WTC11 (cell line): ENCODE measurements at regions not wholly inside any gene's neighbourhood (a gene's known extent, or its start where the extent isn't known, plus 50 kb on each side); places are given as distances from the start of the nearest gene placed in this dataset.
A peak's percentile ranks its signal among the peaks of the same experiment; 100 is the strongest.

Experiments
- ATAC-seq: fragments of 200-7000 bp; cut with Tn5 transposase; 2 replicates; pipeline ENCODE4 v1.10.0; 2021; ENCODE audit warnings: mild to moderate bottlenecking, moderate library complexity
- CTCF ChIA-PET: fragments of 300-600 bp; sonication (Branson Sonifier 250); formaldehyde crosslinking; loops from one replicate; lab custom pipeline; 2021; ENCODE audit warnings: antibody characterized with exemption; lab: Charles Lee
- POLR2A ChIA-PET: fragments of 350-600 bp; sonication (Branson Sonifier 250); formaldehyde crosslinking; loops from one replicate; lab custom pipeline; 2021; ENCODE audit warnings: antibody characterized with exemption; lab: Charles Lee
- DNase-seq: peaks from one replicate; pipeline ENCODE4 v3.0.0; 2021; ENCODE audit warnings: low spot score
- H3K27ac Mint-ChIP-seq: 2 replicates; pipeline ENCODE4 v1.8.0; 2021; ENCODE audit warnings: mixed read lengths
- H3K27me3 Mint-ChIP-seq: 2 replicates; pipeline ENCODE4 v1.8.0; 2021; ENCODE audit warnings: low read depth, mild to moderate bottlenecking, moderate library complexity, mixed read lengths
- H3K36me3 Mint-ChIP-seq: 2 replicates; pipeline ENCODE4 v1.8.0; 2021; ENCODE audit warnings: mixed read lengths
- H3K4me1 Mint-ChIP-seq: 2 replicates; pipeline ENCODE4 v1.8.0; 2022; ENCODE audit warnings: mixed read lengths
- H3K4me3 Mint-ChIP-seq: 2 replicates; pipeline ENCODE4 v1.8.0; 2021; ENCODE audit warnings: mild to moderate bottlenecking, moderate library complexity, mixed read lengths
- H3K9me3 Mint-ChIP-seq: 2 replicates; pipeline ENCODE4 v1.8.0; 2021; ENCODE audit warnings: mixed read lengths
- ATF2 ChIP-seq: sonication (generic); formaldehyde crosslinking; IDR thresholded peaks from 2 replicates; pipeline ENCODE4 v1.8.1; 2022; ENCODE audit warnings: low read depth, missing genetic modification reagents, borderline replicate concordance
- GRHL2 ChIP-seq: fragments of 250-450 bp; sonication (Bioruptor Pico); IDR thresholded peaks from 2 replicates; pipeline ENCODE4 v1.8.0; 2022; ENCODE audit warnings: mild to moderate bottlenecking, moderate library complexity; ENCODE audit not compliant: insufficient replicate concordance, severe bottlenecking
- GTF2I ChIP-seq: fragments of 250-450 bp; sonication (Bioruptor Pico); conservative IDR thresholded peaks from 2 replicates; pipeline ENCODE4 v1.4.0; 2021; ENCODE audit warnings: mild to moderate bottlenecking
- IRF2 ChIP-seq: sonication (generic); formaldehyde crosslinking; IDR thresholded peaks from 2 replicates; pipeline ENCODE4 v1.8.0; 2022; ENCODE audit warnings: low read depth, missing genetic modification reagents, borderline replicate concordance
- JUN ChIP-seq: sonication (generic); formaldehyde crosslinking; IDR thresholded peaks from 2 replicates; pipeline ENCODE4 v1.8.0; 2023; ENCODE audit warnings: mild to moderate bottlenecking, missing genetic modification reagents
- NFATC4 ChIP-seq: fragments of 250-450 bp; sonication (Bioruptor Pico); IDR thresholded peaks from 2 replicates; pipeline ENCODE4 v1.9.0; 2021; ENCODE audit warnings: mild to moderate bottlenecking
- NFYB ChIP-seq: sonication (generic); formaldehyde crosslinking; conservative IDR thresholded peaks from 2 replicates; pipeline ENCODE4 v1.8.0; 2022; ENCODE audit warnings: low read depth, missing genetic modification reagents
- PRDM15 ChIP-seq: sonication (generic); formaldehyde crosslinking; IDR thresholded peaks from 2 replicates; pipeline ENCODE4 v1.8.0; 2022; ENCODE audit warnings: missing genetic modification reagents
- ZNF121 ChIP-seq: sonication (generic); formaldehyde crosslinking; IDR thresholded peaks from 2 replicates; pipeline ENCODE4 v1.8.0; 2023; ENCODE audit warnings: missing genetic modification reagents
- ZNF219 ChIP-seq: sonication (generic); formaldehyde crosslinking; IDR thresholded peaks from 2 replicates; pipeline ENCODE4 v1.8.0; 2023; ENCODE audit warnings: missing genetic modification reagents, mild to moderate bottlenecking, borderline replicate concordance
- TF ChIP-seq, protein P1 (sequence below): sonication (generic); formaldehyde crosslinking; IDR thresholded peaks from 2 replicates; pipeline ENCODE4 v1.8.1; 2022; ENCODE audit warnings: missing genetic modification reagents, borderline replicate concordance
- TF ChIP-seq, protein P2 (sequence below): sonication (generic); formaldehyde crosslinking; IDR thresholded peaks from 2 replicates; pipeline ENCODE4 v1.8.0; 2022; ENCODE audit warnings: mild to moderate bottlenecking, missing genetic modification reagents
- TF ChIP-seq, protein P3 (sequence below): sonication (generic); formaldehyde crosslinking; IDR thresholded peaks from 2 replicates; pipeline ENCODE4 v1.8.0; 2022; ENCODE audit warnings: mild to moderate bottlenecking, missing genetic modification reagents

DNA sequence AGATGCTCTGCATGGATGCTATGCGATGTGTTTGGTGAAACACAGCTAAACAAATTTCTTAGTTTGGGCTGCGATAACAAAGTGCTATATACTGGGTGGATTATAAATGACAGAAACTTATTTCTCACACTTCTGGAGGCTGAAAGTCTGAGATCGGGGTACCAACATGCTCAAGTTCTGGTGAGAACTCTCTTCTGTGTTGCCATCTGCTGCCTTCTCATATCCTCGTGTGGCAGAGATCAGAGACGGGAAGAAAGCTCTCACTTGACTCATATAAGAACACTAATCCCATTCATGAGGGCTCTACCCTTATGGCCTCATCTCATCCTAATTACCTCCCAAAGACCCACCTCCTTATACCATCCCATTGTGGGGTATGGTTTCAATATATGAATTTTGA lies 162.0 kb upstream of the DTNBP1 start (continued):
- TF ChIP-seq ATF2 (CRISPR knock-in tag) (no peak), GRHL2 (CRISPR knock-in tag) (no peak), PRDM15 (no peak), NFATC4 (CRISPR knock-in tag) (no peak), IRF2 (CRISPR knock-in tag) (no peak), ZNF219 (CRISPR knock-in tag) (no peak), JUN (CRISPR knock-in tag) (no peak)
- TF ChIP-seq, protein P1, sequence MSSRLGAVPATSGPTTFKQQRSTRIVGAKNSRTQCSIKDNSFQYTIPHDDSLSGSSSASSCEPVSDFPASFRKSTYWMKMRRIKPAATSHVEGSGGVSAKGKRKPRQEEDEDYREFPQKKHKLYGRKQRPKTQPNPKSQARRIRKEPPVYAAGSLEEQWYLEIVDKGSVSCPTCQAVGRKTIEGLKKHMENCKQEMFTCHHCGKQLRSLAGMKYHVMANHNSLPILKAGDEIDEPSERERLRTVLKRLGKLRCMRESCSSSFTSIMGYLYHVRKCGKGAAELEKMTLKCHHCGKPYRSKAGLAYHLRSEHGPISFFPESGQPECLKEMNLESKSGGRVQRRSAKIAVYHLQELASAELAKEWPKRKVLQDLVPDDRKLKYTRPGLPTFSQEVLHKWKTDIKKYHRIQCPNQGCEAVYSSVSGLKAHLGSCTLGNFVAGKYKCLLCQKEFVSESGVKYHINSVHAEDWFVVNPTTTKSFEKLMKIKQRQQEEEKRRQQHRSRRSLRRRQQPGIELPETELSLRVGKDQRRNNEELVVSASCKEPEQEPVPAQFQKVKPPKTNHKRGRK (CRISPR knock-in tag) = no peak
- TF ChIP-seq, protein P2, sequence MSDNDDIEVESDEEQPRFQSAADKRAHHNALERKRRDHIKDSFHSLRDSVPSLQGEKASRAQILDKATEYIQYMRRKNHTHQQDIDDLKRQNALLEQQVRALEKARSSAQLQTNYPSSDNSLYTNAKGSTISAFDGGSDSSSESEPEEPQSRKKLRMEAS (CRISPR knock-in tag) = no peak
- TF ChIP-seq, protein P3, sequence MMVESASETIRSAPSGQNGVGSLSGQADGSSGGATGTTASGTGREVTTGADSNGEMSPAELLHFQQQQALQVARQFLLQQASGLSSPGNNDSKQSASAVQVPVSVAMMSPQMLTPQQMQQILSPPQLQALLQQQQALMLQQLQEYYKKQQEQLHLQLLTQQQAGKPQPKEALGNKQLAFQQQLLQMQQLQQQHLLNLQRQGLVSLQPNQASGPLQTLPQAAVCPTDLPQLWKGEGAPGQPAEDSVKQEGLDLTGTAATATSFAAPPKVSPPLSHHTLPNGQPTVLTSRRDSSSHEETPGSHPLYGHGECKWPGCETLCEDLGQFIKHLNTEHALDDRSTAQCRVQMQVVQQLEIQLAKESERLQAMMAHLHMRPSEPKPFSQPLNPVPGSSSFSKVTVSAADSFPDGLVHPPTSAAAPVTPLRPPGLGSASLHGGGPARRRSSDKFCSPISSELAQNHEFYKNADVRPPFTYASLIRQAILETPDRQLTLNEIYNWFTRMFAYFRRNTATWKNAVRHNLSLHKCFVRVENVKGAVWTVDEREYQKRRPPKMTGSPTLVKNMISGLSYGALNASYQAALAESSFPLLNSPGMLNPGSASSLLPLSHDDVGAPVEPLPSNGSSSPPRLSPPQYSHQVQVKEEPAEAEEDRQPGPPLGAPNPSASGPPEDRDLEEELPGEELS (CRISPR knock-in tag) = no peak
- TF ChIP-seq, all 79 proteins: peak for 0

DNA sequence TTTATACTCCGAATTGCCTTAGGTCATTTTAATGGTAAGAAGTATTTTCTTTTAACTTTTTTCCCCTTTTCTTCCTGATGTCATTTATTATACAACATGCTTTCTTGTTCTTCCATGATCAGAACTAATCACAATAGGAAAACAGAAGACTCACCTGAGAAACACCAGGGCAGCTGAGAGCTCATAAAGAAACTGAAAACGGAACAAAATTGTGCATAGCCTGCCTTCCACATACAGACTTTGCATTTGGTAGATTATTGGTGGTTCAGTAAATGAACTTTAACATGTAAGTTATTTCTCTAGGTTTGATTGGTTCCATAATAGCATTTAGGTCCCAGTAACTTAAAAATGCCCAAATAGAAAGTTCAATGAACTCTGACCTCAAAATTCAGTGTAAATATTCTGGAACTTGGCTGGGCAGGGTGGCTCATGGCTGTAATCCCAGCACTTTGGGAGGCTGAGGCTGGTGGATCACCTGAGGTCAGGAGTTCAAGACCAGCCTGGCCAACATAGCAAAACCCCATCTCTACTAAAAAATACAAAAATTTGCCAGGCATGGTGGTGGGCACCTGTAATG lies 161.1 kb upstream of the DTNBP1 start:
- TF ChIP-seq NFYB = no peak
- ChIA-PET POLR2A (no interaction called here), CTCF (interaction anchor here (1.5 kb wide), 1 partner anchor 13 kb away, joined by 5 read pairs; no protein-coding TSS in a partner anchor)
- no peaks in the 10 kb centered on the region for H3K9me3 Mint-ChIP-seq
- DNase-seq = no peak
- no peak overlapping the region for H3K4me3 Mint-ChIP-seq
- peaks cover 10% of the 10 kb centered on the region for H3K4me1 Mint-ChIP-seq
- no peaks in the 10 kb centered on the region for H3K36me3 Mint-ChIP-seq
- H3K27ac Mint-ChIP-seq = no peak overlapping the region
- H3K27me3 Mint-ChIP-seq = peaks cover 6% of the 10 kb centered on the region
- ATAC-seq = no peak

DNA sequence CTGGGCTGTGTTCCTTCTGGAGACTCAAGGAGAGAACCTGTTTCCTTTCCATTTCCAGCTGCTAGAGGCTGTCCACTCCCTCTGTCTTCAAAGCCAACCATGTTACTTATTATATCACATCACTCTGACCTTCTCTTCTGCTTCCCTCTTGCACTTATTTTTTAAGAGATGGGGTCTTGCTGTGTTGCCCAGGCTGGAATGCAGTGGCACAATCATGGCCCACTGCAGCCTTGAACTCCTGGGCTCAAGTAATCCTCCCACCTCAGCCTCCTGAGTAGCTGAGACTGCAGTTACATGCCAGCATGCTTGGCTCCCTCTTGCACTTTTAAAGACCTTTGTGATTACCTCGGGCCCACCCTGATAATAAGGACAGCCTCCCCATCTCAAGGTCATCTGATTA lies 160.0 kb upstream of the DTNBP1 start:
- Mint-ChIP-seq H3K27ac (no peak overlapping the region), H3K36me3 (no peaks in the 10 kb centered on the region), H3K27me3 (peaks cover 6% of the 10 kb centered on the region), H3K4me3 (no peak overlapping the region), H3K4me1 (peaks cover 16% of the 10 kb centered on the region), H3K9me3 (no peaks in the 10 kb centered on the region)
- TF ChIP-seq ZNF121 = peak; percentile 51
- no peak for TF ChIP-seq GTF2I
- ChIA-PET POLR2A (no interaction called here), CTCF (no interaction called here)
- no peak for DNase-seq
- no peak for ATAC-seq
